Astrocyte of the spinal cord (primary cell): ENCODE measurements at regions not wholly inside any gene's neighbourhood (a gene's known extent, or its start where the extent isn't known, plus 50 kb on each side); places are given as distances from the start of the nearest gene placed in this dataset.

Experiments used
- DNase-seq: peaks from one replicate; pipeline ENCODE4 v3.0.0; 2011; ENCODE audit warnings: low read depth, low spot score
- H3K4me3 ChIP-seq: 2 replicates; pipeline ENCODE4 v1.5.1; 2011; ENCODE audit warnings: low read depth, mild to moderate bottlenecking, low read length, moderate library complexity
- CTCF ChIP-seq: IDR thresholded peaks from 2 replicates; pipeline ENCODE4 v1.5.1; 2012; ENCODE audit warnings: low read depth, mild to moderate bottlenecking, low read length, inconsistent platforms
- in situ Hi-C: cut with HindIII; loops from 2 replicates; pipeline ENCODE4 v1.10.0; 2017; ENCODE audit warnings: low sequenced_read_pairs

- no peak for DNase-seq
- no peak for TF ChIP-seq CTCF
- in situ Hi-C loops = no loop called here
- H3K4me3 ChIP-seq = no peak overlapping the region
These were observed 100.0 kb upstream of the NEDD9 start for GRCh38 chr6:11332463-11332862.

- no peak overlapping the region for H3K4me3 ChIP-seq
- TF ChIP-seq CTCF = no peak
- in situ Hi-C loops = no loop called here
- no peak for DNase-seq
These were observed 98.6 kb upstream of the NEDD9 start for GRCh38 chr6:11331111-11331510.

- H3K4me3 ChIP-seq = no peak overlapping the region
- in situ Hi-C loops = no loop called here
- TF ChIP-seq CTCF = no peak
- DNase-seq = no peak
These were observed 97.9 kb upstream of the NEDD9 start for GRCh38 chr6:11330413-11330760.

DNA sequence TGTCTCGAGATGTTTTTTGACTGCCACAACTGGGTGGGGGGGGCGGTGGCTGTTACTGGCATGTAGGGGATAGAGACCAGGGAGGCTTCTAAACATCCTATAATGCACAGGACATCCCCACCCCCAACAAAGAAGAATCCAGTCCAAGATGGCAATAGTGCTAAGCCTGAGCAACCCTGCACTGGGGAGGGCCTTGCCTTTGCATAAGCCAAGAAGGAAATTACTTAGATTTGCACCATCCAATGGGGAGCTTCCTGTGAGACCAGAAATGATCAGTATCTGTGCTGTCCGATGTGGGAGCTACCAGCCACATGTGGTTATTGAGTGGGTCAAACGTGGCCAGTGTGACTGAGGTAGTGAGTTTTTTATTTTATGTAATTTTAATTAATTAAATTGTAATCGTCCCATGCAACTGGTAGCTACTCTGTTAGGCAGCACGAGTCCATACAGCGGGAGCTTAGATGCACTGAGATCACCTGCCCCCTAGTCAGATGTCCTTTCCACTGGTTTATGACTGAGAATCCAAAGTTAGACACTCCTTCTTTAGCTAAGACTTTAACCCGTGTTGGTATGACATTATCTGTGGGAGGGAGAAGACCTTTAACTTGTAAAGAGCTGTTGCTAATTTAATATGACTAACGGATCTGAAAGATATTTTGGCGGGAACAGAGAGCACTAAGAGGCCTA, 97.4 kb upstream of the NEDD9 start:
- TF ChIP-seq CTCF = no peak
- H3K4me3 ChIP-seq = no peak overlapping the region
- DNase-seq = no peak
- in situ Hi-C loops = no loop called here

DNA sequence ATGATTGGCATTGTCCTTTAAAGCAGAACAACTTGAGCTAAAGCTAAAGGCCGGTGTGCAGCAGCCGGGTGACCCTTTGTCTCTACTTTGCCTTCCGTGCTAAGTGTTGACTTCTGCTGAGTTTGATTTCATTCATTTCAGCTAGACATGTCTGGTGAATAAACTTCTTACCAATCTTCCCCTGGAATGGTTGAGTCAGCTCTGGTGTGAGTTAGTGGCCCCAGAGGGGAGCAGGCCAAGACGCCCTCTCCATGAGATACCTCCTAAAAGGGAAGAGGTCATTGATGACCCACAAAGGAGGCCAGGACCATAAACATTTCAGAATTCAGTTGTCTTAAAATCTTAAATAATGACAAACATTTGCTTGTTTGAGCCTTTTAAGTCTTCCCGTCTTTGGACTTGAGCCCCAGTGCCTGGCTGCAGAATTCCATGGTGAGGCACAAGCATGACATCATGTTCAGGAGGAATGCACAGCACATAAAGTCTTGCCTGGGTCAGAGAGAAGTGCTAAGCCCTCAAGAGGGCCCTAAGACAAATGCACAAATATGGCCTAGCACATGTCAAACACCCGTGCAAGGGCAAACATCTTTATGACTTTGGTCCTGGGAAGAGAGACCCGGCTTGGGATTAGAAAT, 96.3 kb upstream of the NEDD9 start:
- DNase-seq = peak; percentile 54
- in situ Hi-C loops = no loop called here
- H3K4me3 ChIP-seq = no peak overlapping the region
- no peak for TF ChIP-seq CTCF

- DNase-seq = no peak
- in situ Hi-C loops = no loop called here
- TF ChIP-seq CTCF = no peak
- H3K4me3 ChIP-seq = no peak overlapping the region
These were observed 95.5 kb upstream of the NEDD9 start for GRCh38 chr6:11327961-11328360.
